T-cell (primary cell): ENCODE measurements at regions not wholly inside any gene's neighbourhood (a gene's known extent, or its start where the extent isn't known, plus 50 kb on each side); places are given as distances from the start of the nearest gene placed in this dataset.

Experiments used
- ATAC-seq, 4 experiments: fragments of 200-7000 bp in 3 of 4; fragments of 150-1000 bp in 1 of 4; cut with Tn5 transposase; replicated peaks in 1 of 4; 1 replicate in 3 of 4; 2 replicates in 1 of 4; pipeline ENCODE4 v1.10.0; 2021; ENCODE audit warnings: moderate library complexity in 3 of 4, mild to moderate bottlenecking in 2 of 4, moderate number of reproducible peaks in 1 of 4
- CTCF ChIA-PET, 2 donors: fragments of 300-600 bp; sonication (Branson Sonifier 250); formaldehyde crosslinking; loops; one replicate each; lab custom pipeline; 2022; ENCODE audit warnings: antibody characterized with exemption in 2 of 2; lab: Charles Lee
- POLR2A ChIA-PET, 2 donors: fragments of 300-600 bp; sonication (Branson Sonifier 250); formaldehyde crosslinking; loops; one replicate each; lab custom pipeline; 2022; ENCODE audit warnings: antibody characterized with exemption in 2 of 2; lab: Charles Lee
- DNase-seq, 35 experiments: peaks; one replicate each; pipeline versions ENCODE4 v3.0.0 to v3.0.0-alpha.2; 2013 to 2023
- H3K27ac ChIP-seq: one replicate; pipeline ENCODE4 v1.5.1; 2013; ENCODE audit warnings: low read length
- H3K27me3 ChIP-seq, 2 experiments: replicated peaks in 1 of 2; 1 replicate in 1 of 2; 2 replicates in 1 of 2; pipeline versions ENCODE4 v1.6.1 to v1.7.0; 2013; ENCODE audit warnings: low read length in 1 of 2, mixed read lengths in 1 of 2; ENCODE audit not compliant: control insufficient read depth in 2 of 2, insufficient read depth in 2 of 2; ENCODE audit errors: extremely low read depth in 1 of 2
- H3K36me3 ChIP-seq, 2 donors: 1 replicate in 1 of 2; 2 replicates in 1 of 2; pipeline versions ENCODE4 v1.6.1 to v1.7.0; 2013; ENCODE audit warnings: low read length in 1 of 2; ENCODE audit not compliant: control insufficient read depth in 2 of 2, insufficient read depth in 1 of 2; ENCODE audit errors: extremely low read depth in 1 of 2
- H3K4me1 ChIP-seq, 2 experiments: 1 replicate in 1 of 2; 2 replicates in 1 of 2; pipeline versions ENCODE4 v1.6.1 to v1.7.0; 2013; ENCODE audit warnings: low read length in 2 of 2, mixed read lengths in 1 of 2; ENCODE audit not compliant: insufficient read depth in 2 of 2, control insufficient read depth in 1 of 2; ENCODE audit errors: extremely low read depth in 1 of 2
- H3K4me3 ChIP-seq, 2 donors: 1 replicate in 1 of 2; 2 replicates in 1 of 2; pipeline versions ENCODE4 v1.5.1 to v1.7.0; 2013; ENCODE audit warnings: mild to moderate bottlenecking in 2 of 2, low read length in 1 of 2, moderate library complexity in 1 of 2; ENCODE audit not compliant: control insufficient read depth in 1 of 2; ENCODE audit errors: extremely low read depth in 1 of 2
- H3K9me3 ChIP-seq: 2 replicates; pipeline ENCODE4 v1.7.0; 2013
- H3K27ac Mint-ChIP-seq, 2 donors: one replicate each; pipeline ENCODE4 v1.8.0; 2020 to 2021; ENCODE audit warnings: mild to moderate bottlenecking in 2 of 2, mixed read lengths in 2 of 2
- H3K27me3 Mint-ChIP-seq, 2 donors: one replicate each; pipeline ENCODE4 v1.8.0; 2021 to 2022; ENCODE audit warnings: mixed read lengths in 2 of 2
- H3K36me3 Mint-ChIP-seq: one replicate; pipeline ENCODE4 v1.8.0; 2021; ENCODE audit warnings: mixed read lengths
- H3K4me1 Mint-ChIP-seq, 3 donors: one replicate each; pipeline ENCODE4 v1.8.0; 2020 to 2022; ENCODE audit warnings: mixed read lengths in 3 of 3, mild to moderate bottlenecking in 1 of 3
- H3K4me3 Mint-ChIP-seq, 3 donors: one replicate each; pipeline ENCODE4 v1.8.0; 2020 to 2022; ENCODE audit warnings: mild to moderate bottlenecking in 3 of 3, mixed read lengths in 3 of 3, moderate library complexity in 3 of 3
- H3K9me3 Mint-ChIP-seq, 3 donors: one replicate each; pipeline ENCODE4 v1.8.0; 2020 to 2022; ENCODE audit warnings: mixed read lengths in 3 of 3
- WGBS: methylation state at CpG from one replicate; pipeline ENCODE4 v1.1.5; 2013; ENCODE audit warnings: missing lambda C conversion rate; ENCODE audit not compliant: insufficient coverage; 5-methylcytosine and 5-hydroxymethylcytosine counted together

GRCh38 chr1:222967466-222968240 is 152.8 kb downstream of the DISP1 start:
- CTCF ChIA-PET = no interaction called here
- no peak overlapping the region for H3K4me3 ChIP-seq
- peaks cover 0 to 2% (median 0%) of the 10 kb centered on the region in 3 donors for H3K4me1 Mint-ChIP-seq
- no peaks in the 10 kb centered on the region for H3K27me3 Mint-ChIP-seq
- ATAC-seq = no peak
- H3K9me3 Mint-ChIP-seq = peaks cover 0 to 2% (median 0%) of the 10 kb centered on the region in 3 donors
- no peaks in the 10 kb centered on the region for H3K36me3 Mint-ChIP-seq
- DNase-seq = no peak
- H3K9me3 ChIP-seq = no peaks in the 10 kb centered on the region
- 92% methylated on average over 2 of the region's 5 CpGs for WGBS
- no peak overlapping the region for H3K27ac ChIP-seq
- H3K4me1 ChIP-seq = no peaks in the 10 kb centered on the region
- no peak overlapping the region for H3K4me3 Mint-ChIP-seq
- H3K27me3 ChIP-seq = no peaks in the 10 kb centered on the region
- H3K27ac Mint-ChIP-seq = no peak overlapping the region
- H3K36me3 ChIP-seq = no peaks in the 10 kb centered on the region
- POLR2A ChIA-PET = no interaction called here

DNA sequence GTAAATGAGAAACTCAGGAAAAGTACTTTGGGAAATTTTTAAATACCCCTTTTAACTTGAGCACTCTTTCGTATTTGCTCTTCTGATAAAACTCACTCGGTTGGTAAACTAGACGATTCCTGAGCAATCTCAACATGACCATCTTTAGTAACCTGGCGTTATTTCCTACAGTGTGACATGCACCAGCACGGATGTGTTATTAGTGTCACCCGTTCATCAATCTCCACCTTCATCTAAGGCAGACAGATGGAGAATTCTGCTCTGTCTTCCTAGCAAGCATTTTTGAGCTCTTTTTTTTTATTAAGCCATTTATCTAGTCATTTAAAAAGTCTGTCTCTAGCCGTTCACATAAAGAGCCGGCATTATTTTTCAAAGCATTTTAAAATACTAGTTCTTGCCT is 155.2 kb downstream of the DISP1 start:
- Histone ChIP-seq H3K27ac (no peak overlapping the region), H3K36me3 (no peaks in the 10 kb centered on the region), H3K27me3 (no peaks in the 10 kb centered on the region), H3K9me3 (no peaks in the 10 kb centered on the region), H3K4me1 (no peaks in the 10 kb centered on the region), H3K4me3 (no peak overlapping the region)
- WGBS = 93% methylated on average over 6 of the region's 8 CpGs
- ATAC-seq (no peak), DNase-seq (no peak)
- no peak overlapping the region for H3K4me3 Mint-ChIP-seq
- H3K4me1 Mint-ChIP-seq = peaks cover 0 to 2% (median 0%) of the 10 kb centered on the region in 3 donors
- ChIA-PET POLR2A (no interaction called here), CTCF (no interaction called here)
- H3K9me3 Mint-ChIP-seq = no peaks in the 10 kb centered on the region
- H3K36me3 Mint-ChIP-seq = no peaks in the 10 kb centered on the region
- no peaks in the 10 kb centered on the region for H3K27me3 Mint-ChIP-seq
- no peak overlapping the region for H3K27ac Mint-ChIP-seq

DNA sequence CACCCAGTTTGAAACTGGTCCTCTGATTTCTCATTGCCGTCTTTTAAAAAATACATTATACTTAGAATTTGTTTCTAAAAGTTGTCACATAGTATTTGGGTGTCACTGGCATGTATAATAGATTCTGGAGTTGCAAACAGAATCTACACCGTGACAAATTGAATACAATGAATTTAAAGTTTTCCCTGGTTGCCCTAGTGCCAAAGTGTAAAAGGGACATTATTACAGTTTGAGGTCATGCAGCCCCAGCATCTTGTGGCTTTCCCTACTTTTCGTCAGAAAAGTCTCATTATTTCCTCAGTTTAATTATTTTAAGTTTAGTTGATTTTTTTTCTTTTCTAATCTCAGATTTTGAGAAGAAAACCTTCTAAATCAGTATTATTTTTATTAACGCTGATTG is 155.9 kb downstream of the DISP1 start:
- H3K36me3 Mint-ChIP-seq = no peaks in the 10 kb centered on the region
- WGBS = no CpG with 5 or more reads among the region's 4 CpGs
- ChIA-PET CTCF (no interaction called here), POLR2A (no interaction called here)
- no peaks in the 10 kb centered on the region for H3K27me3 ChIP-seq
- no peaks in the 10 kb centered on the region for H3K4me1 ChIP-seq
- ATAC-seq = no peak
- no peaks in the 10 kb centered on the region for H3K4me1 Mint-ChIP-seq
- no peaks in the 10 kb centered on the region for H3K27me3 Mint-ChIP-seq
- no peak overlapping the region for H3K27ac Mint-ChIP-seq
- no peaks in the 10 kb centered on the region for H3K9me3 ChIP-seq
- H3K36me3 ChIP-seq = no peaks in the 10 kb centered on the region
- DNase-seq = no peak
- no peak overlapping the region for H3K4me3 ChIP-seq
- no peak overlapping the region for H3K27ac ChIP-seq
- H3K9me3 Mint-ChIP-seq = no peaks in the 10 kb centered on the region
- no peak overlapping the region for H3K4me3 Mint-ChIP-seq

DNA sequence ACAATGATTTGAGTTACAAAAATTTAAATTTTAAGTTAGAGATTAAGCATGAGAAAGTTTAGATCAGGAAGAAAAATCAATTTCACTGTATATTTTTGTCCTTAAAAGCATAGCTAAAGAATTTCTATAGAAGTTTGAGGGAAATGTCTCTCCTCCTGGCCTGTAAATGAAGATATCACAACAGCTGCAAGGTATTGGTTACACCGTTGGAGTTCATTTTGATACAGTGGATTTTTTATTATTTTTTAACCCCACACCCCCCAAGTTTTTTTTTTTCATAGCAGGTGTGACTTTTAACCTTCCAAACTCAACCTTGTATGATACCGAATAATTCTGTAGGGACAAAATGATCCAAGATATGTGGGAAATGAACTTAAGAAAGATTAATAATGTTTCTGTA is 156.3 kb downstream of the DISP1 start:
- H3K4me1 Mint-ChIP-seq = no peaks in the 10 kb centered on the region
- Histone ChIP-seq H3K27me3 (no peaks in the 10 kb centered on the region), H3K4me3 (no peak overlapping the region), H3K36me3 (no peaks in the 10 kb centered on the region), H3K27ac (no peak overlapping the region), H3K9me3 (no peaks in the 10 kb centered on the region), H3K4me1 (no peaks in the 10 kb centered on the region)
- no CpG with 5 or more reads among the region's 2 CpGs for WGBS
- H3K27ac Mint-ChIP-seq = no peak overlapping the region
- H3K4me3 Mint-ChIP-seq = no peak overlapping the region
- no peak for ATAC-seq
- no peak for DNase-seq
- CTCF ChIA-PET = interaction anchor here in 1 of 2 donors (0.8 kb wide), 1 partner anchor 134 kb away, joined by 5 read pairs; no protein-coding TSS in a partner anchor
- no peaks in the 10 kb centered on the region for H3K27me3 Mint-ChIP-seq
- no peaks in the 10 kb centered on the region for H3K36me3 Mint-ChIP-seq
- POLR2A ChIA-PET = no interaction called here
- no peaks in the 10 kb centered on the region for H3K9me3 Mint-ChIP-seq

DNA sequence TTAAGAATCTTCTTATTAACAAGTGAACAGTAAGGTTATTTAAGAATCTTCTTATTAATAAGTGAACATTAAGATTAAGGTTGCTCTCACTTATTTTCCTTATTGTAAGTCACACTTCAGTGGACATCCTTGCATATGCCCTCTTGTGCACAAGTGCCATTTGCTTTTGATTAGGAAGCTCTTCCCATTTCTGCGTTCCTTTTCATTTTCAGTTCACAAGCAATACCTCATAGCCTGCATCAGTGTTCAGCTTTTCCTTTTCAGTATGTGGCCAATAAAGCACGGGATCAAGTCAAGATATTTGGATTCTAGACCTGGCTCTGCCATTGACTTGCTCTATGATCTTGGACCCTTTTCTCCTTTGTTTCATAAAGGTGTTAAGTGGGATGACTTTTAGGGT is 158.7 kb downstream of the DISP1 start:
- CTCF ChIA-PET = no interaction called here

GRCh38 chr1:222974496-222974895 is 159.7 kb downstream of the DISP1 start:
- Histone ChIP-seq H3K4me1 (no peaks in the 10 kb centered on the region), H3K27ac (no peak overlapping the region), H3K9me3 (no peaks in the 10 kb centered on the region), H3K36me3 (no peaks in the 10 kb centered on the region), H3K27me3 (no peaks in the 10 kb centered on the region), H3K4me3 (no peak overlapping the region)
- DNase-seq = no peak
- no peak overlapping the region for H3K27ac Mint-ChIP-seq
- WGBS = no CpG with 5 or more reads among the region's 3 CpGs
- no peaks in the 10 kb centered on the region for H3K4me1 Mint-ChIP-seq
- H3K36me3 Mint-ChIP-seq = peaks cover 2% of the 10 kb centered on the region
- H3K4me3 Mint-ChIP-seq = no peak overlapping the region
- no peak for ATAC-seq
- H3K9me3 Mint-ChIP-seq = no peaks in the 10 kb centered on the region
- H3K27me3 Mint-ChIP-seq = no peaks in the 10 kb centered on the region
- POLR2A ChIA-PET = interaction anchor here in 1 of 2 donors (0.6 kb wide), 1 partner anchor 17 kb away, joined by 5 read pairs; no protein-coding TSS in a partner anchor
- CTCF ChIA-PET = interaction anchor here in 1 of 2 donors (0.9 kb wide), 1 partner anchor 30 kb away, joined by 3 read pairs; no protein-coding TSS in a partner anchor

More for the DNA sequence above, 158.7 kb downstream of the DISP1 start:
- no peak overlapping the region for H3K27ac ChIP-seq
- POLR2A ChIA-PET = no interaction called here
- no peak overlapping the region for H3K4me3 ChIP-seq
- ATAC-seq = no peak
- no peaks in the 10 kb centered on the region for H3K4me1 Mint-ChIP-seq
- no peaks in the 10 kb centered on the region for H3K27me3 ChIP-seq
- WGBS = 57% methylated on average over 2 of the region's 2 CpGs
- H3K9me3 ChIP-seq = no peaks in the 10 kb centered on the region
- H3K4me3 Mint-ChIP-seq = no peak overlapping the region
- H3K36me3 ChIP-seq = no peaks in the 10 kb centered on the region
- no peaks in the 10 kb centered on the region for H3K27me3 Mint-ChIP-seq
- no peak for DNase-seq
- no peaks in the 10 kb centered on the region for H3K9me3 Mint-ChIP-seq
- no peaks in the 10 kb centered on the region for H3K4me1 ChIP-seq
- no peak overlapping the region for H3K27ac Mint-ChIP-seq
- peaks cover 2% of the 10 kb centered on the region for H3K36me3 Mint-ChIP-seq
